Vagina (tissue), 2 donors: ENCODE measurements at regions not wholly inside any gene's neighbourhood (a gene's known extent, or its start where the extent isn't known, plus 50 kb on each side); places are given as distances from the start of the nearest gene placed in this dataset.
A peak's percentile ranks its signal among the peaks of the same experiment; 100 is the strongest.

Experiments used
- DNase-seq, 2 donors: peaks; one replicate each; pipeline ENCODE4 v3.0.0-alpha.2; 2017; ENCODE audit errors: extremely low spot score in 2 of 2
- H3K27ac ChIP-seq: fragments of 200-600 bp; sonication (generic); one replicate; pipeline ENCODE4 v1.5.1; 2019
- H3K27me3 ChIP-seq: fragments of 200-600 bp; sonication (generic); one replicate; pipeline ENCODE4 v1.5.1; 2019
- H3K36me3 ChIP-seq, 2 donors: fragments of 200-600 bp; sonication (generic); one replicate each; pipeline ENCODE4 v1.5.1; 2017 to 2019
- H3K4me1 ChIP-seq: fragments of 200-600 bp; sonication (generic); one replicate; pipeline ENCODE4 v1.5.1; 2019
- H3K4me3 ChIP-seq, 2 donors: fragments of 200-600 bp; sonication (generic); 1 replicate in 1 of 2; 2 replicates in 1 of 2; pipeline ENCODE4 v1.5.1; 2016 to 2019
- H3K9me3 ChIP-seq: fragments of 200-600 bp; sonication (generic); one replicate; pipeline ENCODE4 v1.5.1; 2019
- CTCF ChIP-seq, 3 experiments: fragments of 450-650 bp in 2 of 3; fragments of 200-600 bp in 1 of 3; sonication (generic) in 1 of 3; IDR thresholded peaks; one replicate each; pipeline ENCODE4 v1.5.1; 2017 to 2019; ENCODE audit warnings: antibody characterized with exemption in 3 of 3, mild to moderate bottlenecking in 2 of 3, moderate library complexity in 2 of 3
- POLR2A ChIP-seq, 2 donors: fragments of 450-650 bp; IDR thresholded peaks; one replicate each; pipeline ENCODE4 v1.6.1; 2017; ENCODE audit warnings: antibody characterized with exemption in 2 of 2, mild to moderate bottlenecking in 2 of 2, moderate library complexity in 2 of 2
- POLR2AphosphoS5 ChIP-seq, 2 donors: sonication (generic); formaldehyde crosslinking; IDR thresholded peaks; one replicate each; pipeline ENCODE4 v1.9.0; 2017; ENCODE audit warnings: antibody characterized with exemption in 2 of 2, mild to moderate bottlenecking in 2 of 2, low read depth in 1 of 2; ENCODE audit not compliant: insufficient read depth in 1 of 2
- intact Hi-C: fragments of 100-400 bp; cut with DNase I; formaldehyde crosslinking; loops from one replicate; pipeline ENCODE4 v1.15.1; 2023

GRCh38 chr9:96158909-96159575 is 142.9 kb downstream of the HSD17B3 start:
- DNase-seq: no peak
- TF ChIP-seq POLR2A (IDR thresholded peaks at IDR 0.05) (no peak), POLR2AphosphoS5 (IDR thresholded peaks at IDR 0.05; ENCODE audit: insufficient read depth in 1 of 2, low read depth in 1 of 2) (peak in 1 of 2 donors; percentile 15)
- intact Hi-C loops: no loop called here

GRCh38 chr9:96158147-96158546 is 143.8 kb downstream of the HSD17B3 start:
- intact Hi-C loops: no loop called here
- Histone ChIP-seq H3K9me3 (no peaks in the 10 kb centered on the region), H3K4me1 (peaks cover 19% of the 10 kb centered on the region), H3K36me3 (no peaks in the 10 kb centered on the region), H3K27me3 (no peaks in the 10 kb centered on the region), H3K27ac (no peak overlapping the region), H3K4me3 (no peak overlapping the region)
- no peak for TF ChIP-seq CTCF (IDR thresholded peaks at IDR 0.05)
- no peak for TF ChIP-seq POLR2A (IDR thresholded peaks at IDR 0.05)
- no peak for TF ChIP-seq POLR2AphosphoS5 (IDR thresholded peaks at IDR 0.05; ENCODE audit: insufficient read depth in 1 of 2, low read depth in 1 of 2)
- DNase-seq: no peak

More at GRCh38 chr9:96158909-96159575, 142.9 kb downstream of the HSD17B3 start:
- no peak overlapping the region for H3K27ac ChIP-seq
- H3K9me3 ChIP-seq: no peaks in the 10 kb centered on the region
- H3K4me1 ChIP-seq: peaks cover 19% of the 10 kb centered on the region
- no peak overlapping the region for H3K4me3 ChIP-seq
- no peaks in the 10 kb centered on the region for H3K27me3 ChIP-seq
- H3K36me3 ChIP-seq: no peaks in the 10 kb centered on the region

- no peak for DNase-seq
- no peaks in the 10 kb centered on the region for H3K9me3 ChIP-seq
- no peaks in the 10 kb centered on the region for H3K27me3 ChIP-seq
- intact Hi-C loops: no loop called here
- H3K27ac ChIP-seq: no peak overlapping the region
- no peak overlapping the region for H3K4me3 ChIP-seq
- no peak for TF ChIP-seq POLR2AphosphoS5 (IDR thresholded peaks at IDR 0.05; ENCODE audit: insufficient read depth in 1 of 2, low read depth in 1 of 2)
- no peak for TF ChIP-seq POLR2A (IDR thresholded peaks at IDR 0.05)
- TF ChIP-seq CTCF (IDR thresholded peaks at IDR 0.05): no peak
- H3K4me1 ChIP-seq: peaks cover 19% of the 10 kb centered on the region
- no peaks in the 10 kb centered on the region for H3K36me3 ChIP-seq
These were observed 144.3 kb downstream of the HSD17B3 start for GRCh38 chr9:96157675-96158074.

GRCh38 chr9:96156171-96156974 is 145.6 kb downstream of the HSD17B3 start:
- Histone ChIP-seq H3K27me3 (no peaks in the 10 kb centered on the region), H3K4me3 (no peak overlapping the region), H3K36me3 (no peaks in the 10 kb centered on the region), H3K27ac (no peak overlapping the region), H3K4me1 (peaks cover 19% of the 10 kb centered on the region), H3K9me3 (no peaks in the 10 kb centered on the region)
- no peak for TF ChIP-seq POLR2A (IDR thresholded peaks at IDR 0.05)
- TF ChIP-seq CTCF (IDR thresholded peaks at IDR 0.05): no peak
- TF ChIP-seq POLR2AphosphoS5 (IDR thresholded peaks at IDR 0.05; ENCODE audit: insufficient read depth in 1 of 2, low read depth in 1 of 2): no peak
- intact Hi-C loops: no loop called here
- no peak for DNase-seq

- TF ChIP-seq CTCF (IDR thresholded peaks at IDR 0.05) (no peak), POLR2A (IDR thresholded peaks at IDR 0.05) (no peak), POLR2AphosphoS5 (IDR thresholded peaks at IDR 0.05; ENCODE audit: insufficient read depth in 1 of 2, low read depth in 1 of 2) (no peak)
These were observed 147.9 kb downstream of the HSD17B3 start for GRCh38 chr9:96154081-96154480.

More at GRCh38 chr9:96154081-96154480, 147.9 kb downstream of the HSD17B3 start:
- Histone ChIP-seq H3K4me1 (peaks cover 17% of the 10 kb centered on the region), H3K4me3 (no peak overlapping the region), H3K27ac (no peak overlapping the region), H3K27me3 (no peaks in the 10 kb centered on the region), H3K9me3 (no peaks in the 10 kb centered on the region), H3K36me3 (no peaks in the 10 kb centered on the region)
- DNase-seq: no peak
- intact Hi-C loops: no loop called here
